NB4 (cell line): ENCODE measurements at regions not wholly inside any gene's neighbourhood (a gene's known extent, or its start where the extent isn't known, plus 50 kb on each side); places are given as distances from the start of the nearest gene placed in this dataset.

Source experiments
- DNase-seq: peaks from one replicate; pipeline ENCODE4 v3.0.0; 2010; ENCODE audit warnings: low read depth
- H3K4me3 ChIP-seq: one replicate; pipeline ENCODE4 v1.5.1; 2011; ENCODE audit warnings: mild to moderate bottlenecking, low read depth, low read length, moderate library complexity
- MYC ChIP-seq: IDR thresholded peaks from 2 replicates; pipeline ENCODE4 v1.6.1; 2011; ENCODE audit warnings: low read depth, low read length
- POLR2A ChIP-seq: IDR thresholded peaks from 2 replicates; pipeline ENCODE4 v1.6.1; 2011; ENCODE audit warnings: mild to moderate bottlenecking; ENCODE audit not compliant: insufficient read length; ENCODE audit errors: extremely low read depth
- TF ChIP-seq, protein P1 (sequence below): IDR thresholded peaks from 2 replicates; pipeline ENCODE4 v1.6.1; 2011; ENCODE audit warnings: low read depth, low read length
- TF ChIP-seq, protein P2 (sequence below): IDR thresholded peaks from one replicate; pipeline ENCODE4 v1.5.1; 2012; ENCODE audit warnings: low read depth, low read length

DNA sequence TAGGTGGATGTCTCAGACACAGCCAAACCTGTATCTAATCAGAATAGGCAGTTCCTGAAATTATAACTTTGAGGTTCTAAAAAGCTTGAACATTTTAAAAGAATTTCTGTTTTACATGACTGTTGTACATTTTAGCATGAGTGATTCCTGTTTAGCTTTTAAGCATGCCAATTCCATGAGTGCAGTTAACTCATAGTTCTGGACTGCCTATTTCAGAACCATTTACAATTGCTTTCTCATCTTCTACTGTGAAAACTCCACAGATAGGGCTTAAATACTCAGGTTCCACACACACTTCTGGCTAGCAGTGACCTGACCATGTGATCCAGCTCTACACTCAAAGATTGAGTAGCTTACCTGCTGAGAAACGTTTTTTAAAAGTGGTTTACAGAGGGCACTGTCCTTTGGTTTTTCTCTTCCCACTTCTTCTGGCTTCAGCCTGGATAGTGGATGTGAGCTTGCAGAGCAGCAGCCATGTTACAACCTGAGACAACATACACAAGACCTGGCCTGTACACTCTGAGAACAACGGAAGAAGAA is 280.8 kb downstream of the ANKRD50 start:
- no peak overlapping the region for H3K4me3 ChIP-seq
- no peak for DNase-seq
- TF ChIP-seq, protein P1, sequence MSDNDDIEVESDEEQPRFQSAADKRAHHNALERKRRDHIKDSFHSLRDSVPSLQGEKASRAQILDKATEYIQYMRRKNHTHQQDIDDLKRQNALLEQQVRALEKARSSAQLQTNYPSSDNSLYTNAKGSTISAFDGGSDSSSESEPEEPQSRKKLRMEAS: no peak
- no peak for TF ChIP-seq MYC
- no peak for TF ChIP-seq POLR2A

DNA sequence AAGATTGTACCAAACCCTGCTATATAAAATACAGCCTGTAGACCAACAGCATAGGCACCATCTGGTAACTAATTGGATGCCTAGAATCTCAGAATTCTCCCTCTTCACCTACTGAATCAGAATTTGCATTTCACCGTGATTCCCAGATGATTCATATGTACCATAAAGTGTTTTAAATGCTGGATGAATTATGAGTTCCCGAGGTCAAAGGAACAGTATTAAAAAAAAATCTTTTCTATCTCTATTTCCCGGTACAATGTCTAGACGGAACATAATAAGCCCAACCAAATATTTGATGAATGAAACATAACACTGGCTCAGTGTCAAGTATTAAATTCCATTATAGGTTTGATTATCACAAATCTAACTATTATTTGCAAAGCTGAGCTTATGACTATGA is 280.0 kb downstream of the ANKRD50 start:
- no peak for TF ChIP-seq MYC
- TF ChIP-seq, protein P1: no peak
- TF ChIP-seq, protein P2, sequence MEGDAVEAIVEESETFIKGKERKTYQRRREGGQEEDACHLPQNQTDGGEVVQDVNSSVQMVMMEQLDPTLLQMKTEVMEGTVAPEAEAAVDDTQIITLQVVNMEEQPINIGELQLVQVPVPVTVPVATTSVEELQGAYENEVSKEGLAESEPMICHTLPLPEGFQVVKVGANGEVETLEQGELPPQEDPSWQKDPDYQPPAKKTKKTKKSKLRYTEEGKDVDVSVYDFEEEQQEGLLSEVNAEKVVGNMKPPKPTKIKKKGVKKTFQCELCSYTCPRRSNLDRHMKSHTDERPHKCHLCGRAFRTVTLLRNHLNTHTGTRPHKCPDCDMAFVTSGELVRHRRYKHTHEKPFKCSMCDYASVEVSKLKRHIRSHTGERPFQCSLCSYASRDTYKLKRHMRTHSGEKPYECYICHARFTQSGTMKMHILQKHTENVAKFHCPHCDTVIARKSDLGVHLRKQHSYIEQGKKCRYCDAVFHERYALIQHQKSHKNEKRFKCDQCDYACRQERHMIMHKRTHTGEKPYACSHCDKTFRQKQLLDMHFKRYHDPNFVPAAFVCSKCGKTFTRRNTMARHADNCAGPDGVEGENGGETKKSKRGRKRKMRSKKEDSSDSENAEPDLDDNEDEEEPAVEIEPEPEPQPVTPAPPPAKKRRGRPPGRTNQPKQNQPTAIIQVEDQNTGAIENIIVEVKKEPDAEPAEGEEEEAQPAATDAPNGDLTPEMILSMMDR: no peak
- no peak for TF ChIP-seq POLR2A
- DNase-seq: no peak
- H3K4me3 ChIP-seq: no peak overlapping the region

DNA sequence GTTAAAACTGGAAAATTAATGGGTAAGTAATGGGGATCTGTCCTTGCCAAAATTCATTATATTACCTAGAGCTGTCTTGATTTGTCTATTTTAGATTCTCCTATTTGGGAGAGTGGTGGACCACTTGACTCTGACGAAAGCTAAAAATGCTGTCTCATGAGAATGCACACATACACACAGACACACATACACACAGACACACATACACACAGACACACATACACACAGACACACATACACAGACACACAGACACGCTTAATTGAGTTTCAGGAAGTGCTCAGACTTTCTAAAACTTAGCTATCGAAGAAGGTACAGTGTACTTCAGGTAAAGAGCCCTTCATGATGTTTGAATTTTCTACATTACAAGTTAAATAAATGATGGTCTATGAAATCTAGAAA is 279.5 kb downstream of the ANKRD50 start:
- H3K4me3 ChIP-seq: no peak overlapping the region
- DNase-seq: no peak
- TF ChIP-seq MYC (no peak), POLR2A (no peak)
- TF ChIP-seq, protein P2: no peak
- TF ChIP-seq, protein P1: no peak

DNA sequence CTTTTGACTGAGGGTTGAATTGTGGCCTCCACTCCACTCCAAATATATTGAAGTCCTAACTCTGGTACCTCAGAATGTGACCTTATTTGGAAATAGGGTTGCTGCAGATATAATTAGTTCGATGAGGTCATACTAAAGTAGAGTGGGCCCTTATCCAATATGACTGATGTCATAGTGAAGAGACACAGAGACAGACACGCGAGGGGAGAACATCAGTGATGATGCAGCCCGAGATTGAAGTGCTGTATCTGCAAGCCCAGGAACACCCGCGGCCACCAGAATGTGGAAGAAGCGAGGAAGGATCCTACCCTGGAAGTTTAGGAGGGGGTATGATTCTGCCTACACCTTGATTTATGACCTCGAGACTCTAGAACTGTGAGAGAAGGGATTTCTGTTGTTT is 279.0 kb downstream of the ANKRD50 start:
- DNase-seq: no peak
- TF ChIP-seq, protein P1: no peak
- TF ChIP-seq MYC (no peak), POLR2A (no peak)
- TF ChIP-seq, protein P2: no peak
- H3K4me3 ChIP-seq: no peak overlapping the region

DNA sequence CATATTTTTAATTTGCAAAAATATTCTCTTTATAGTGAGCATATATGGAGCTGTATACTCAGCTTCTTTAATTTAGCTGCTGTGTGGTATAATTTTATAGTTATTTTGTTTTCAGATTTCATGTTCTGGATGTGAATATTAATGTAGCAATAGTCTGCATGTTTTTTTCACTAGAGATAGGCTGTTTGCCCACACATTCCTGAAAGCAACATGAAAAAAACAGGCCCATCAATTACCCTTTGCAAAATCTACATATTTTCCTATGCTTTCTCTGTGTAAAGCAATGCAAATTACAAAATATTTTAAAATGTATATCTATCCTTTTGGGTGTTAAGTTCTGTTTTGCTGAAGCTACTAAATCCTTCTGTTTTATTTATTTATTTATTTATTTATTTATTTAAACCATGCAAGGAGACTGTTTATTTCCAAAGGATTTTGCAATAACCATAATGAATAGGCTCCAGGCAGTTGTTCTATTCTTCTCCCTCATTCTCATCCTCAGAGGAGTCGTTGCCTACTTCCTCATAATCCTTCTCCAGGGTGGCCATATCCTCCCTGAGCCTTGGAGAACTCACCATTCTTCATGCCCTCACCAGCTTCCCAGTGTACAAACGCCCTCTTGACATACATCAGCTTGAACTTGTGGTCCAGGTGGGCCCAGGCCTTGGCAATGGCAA is 277.1 kb downstream of the ANKRD50 start:
- H3K4me3 ChIP-seq: no peak overlapping the region
- TF ChIP-seq MYC: no peak
- TF ChIP-seq, protein P1: no peak
- TF ChIP-seq, protein P2: no peak
- TF ChIP-seq POLR2A: no peak

DNA sequence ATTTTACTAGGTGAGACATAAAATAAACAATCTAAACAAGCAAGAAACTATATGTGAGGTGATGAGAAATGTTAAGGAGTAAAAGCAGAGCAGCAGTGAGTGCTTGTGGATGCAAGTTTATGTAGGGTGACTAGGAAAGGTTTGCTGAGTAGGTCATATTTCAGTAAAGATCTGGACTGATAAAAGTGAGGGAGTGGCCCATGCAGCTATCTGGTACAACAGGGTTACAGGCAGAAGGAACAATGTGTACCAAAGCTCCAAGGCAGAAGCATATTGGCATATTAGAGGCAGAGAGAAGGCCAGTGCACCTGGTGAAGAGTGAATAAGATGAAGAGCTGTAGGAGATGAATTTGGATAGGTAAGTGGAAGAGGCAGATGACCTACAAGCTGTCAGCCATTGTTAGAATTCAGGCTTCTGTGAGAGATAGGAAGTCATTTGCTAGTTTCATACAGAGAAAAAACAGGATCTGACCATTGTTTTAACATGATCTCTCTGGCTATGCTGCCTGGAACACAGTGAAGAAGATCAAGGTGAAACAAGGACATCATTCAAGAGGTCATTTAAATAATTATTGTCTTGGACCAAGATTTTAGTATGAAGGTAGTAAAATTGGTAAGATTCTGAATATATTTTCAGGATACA is 274.6 kb downstream of the ANKRD50 start:
- H3K4me3 ChIP-seq: no peak overlapping the region
- TF ChIP-seq MYC: no peak
- TF ChIP-seq, protein P1: no peak
- no peak for DNase-seq

More for the DNA sequence above, 277.1 kb downstream of the ANKRD50 start:
- DNase-seq: no peak
